ENCODE measurements at regions not wholly inside any gene's neighbourhood (a gene's known extent, or its start where the extent isn't known, plus 50 kb on each side); places are given as distances from the start of the nearest gene placed in this dataset.

GRCh38 chr10:78432583-78432982 is 398.9 kb downstream of the RPS24 start:
- TF ChIP-seq ZNF274 (IDR thresholded peaks at IDR 0.05; ENCODE audit: low read depth, low read length) (no peak), SUZ12 (IDR thresholded peaks at IDR 0.05; ENCODE audit: extremely low read depth, insufficient read depth, insufficient read length) (no peak)
